ENCODE measurements at regions not wholly inside any gene's neighbourhood (a gene's known extent, or its start where the extent isn't known, plus 50 kb on each side); places are given as distances from the start of the nearest gene placed in this dataset.

DNA sequence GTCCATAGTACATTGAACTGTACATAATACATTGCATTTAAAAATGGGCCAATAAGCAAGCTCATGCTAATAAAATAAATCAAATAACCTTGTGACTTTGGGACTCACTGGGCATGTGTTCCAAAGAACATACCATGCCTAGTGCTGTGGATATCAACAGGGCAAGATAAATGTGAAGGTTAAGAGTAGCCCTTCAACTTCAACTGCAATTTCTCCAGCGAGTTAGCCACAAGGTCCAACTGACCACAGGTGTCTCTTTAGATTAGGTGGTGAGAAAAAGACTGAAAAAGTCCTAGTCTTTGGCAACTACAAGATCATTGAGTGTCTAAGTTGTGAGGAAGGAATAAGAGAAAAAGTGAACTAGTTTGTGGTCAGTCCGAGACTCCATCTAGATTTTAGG lies 78.3 kb upstream of the ATP11B start:
- TF ChIP-seq, protein P1, sequence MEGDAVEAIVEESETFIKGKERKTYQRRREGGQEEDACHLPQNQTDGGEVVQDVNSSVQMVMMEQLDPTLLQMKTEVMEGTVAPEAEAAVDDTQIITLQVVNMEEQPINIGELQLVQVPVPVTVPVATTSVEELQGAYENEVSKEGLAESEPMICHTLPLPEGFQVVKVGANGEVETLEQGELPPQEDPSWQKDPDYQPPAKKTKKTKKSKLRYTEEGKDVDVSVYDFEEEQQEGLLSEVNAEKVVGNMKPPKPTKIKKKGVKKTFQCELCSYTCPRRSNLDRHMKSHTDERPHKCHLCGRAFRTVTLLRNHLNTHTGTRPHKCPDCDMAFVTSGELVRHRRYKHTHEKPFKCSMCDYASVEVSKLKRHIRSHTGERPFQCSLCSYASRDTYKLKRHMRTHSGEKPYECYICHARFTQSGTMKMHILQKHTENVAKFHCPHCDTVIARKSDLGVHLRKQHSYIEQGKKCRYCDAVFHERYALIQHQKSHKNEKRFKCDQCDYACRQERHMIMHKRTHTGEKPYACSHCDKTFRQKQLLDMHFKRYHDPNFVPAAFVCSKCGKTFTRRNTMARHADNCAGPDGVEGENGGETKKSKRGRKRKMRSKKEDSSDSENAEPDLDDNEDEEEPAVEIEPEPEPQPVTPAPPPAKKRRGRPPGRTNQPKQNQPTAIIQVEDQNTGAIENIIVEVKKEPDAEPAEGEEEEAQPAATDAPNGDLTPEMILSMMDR (IDR thresholded peaks at IDR 0.05; ENCODE audit: insufficient read depth, low read length) = no peak
- TF ChIP-seq, protein P2, sequence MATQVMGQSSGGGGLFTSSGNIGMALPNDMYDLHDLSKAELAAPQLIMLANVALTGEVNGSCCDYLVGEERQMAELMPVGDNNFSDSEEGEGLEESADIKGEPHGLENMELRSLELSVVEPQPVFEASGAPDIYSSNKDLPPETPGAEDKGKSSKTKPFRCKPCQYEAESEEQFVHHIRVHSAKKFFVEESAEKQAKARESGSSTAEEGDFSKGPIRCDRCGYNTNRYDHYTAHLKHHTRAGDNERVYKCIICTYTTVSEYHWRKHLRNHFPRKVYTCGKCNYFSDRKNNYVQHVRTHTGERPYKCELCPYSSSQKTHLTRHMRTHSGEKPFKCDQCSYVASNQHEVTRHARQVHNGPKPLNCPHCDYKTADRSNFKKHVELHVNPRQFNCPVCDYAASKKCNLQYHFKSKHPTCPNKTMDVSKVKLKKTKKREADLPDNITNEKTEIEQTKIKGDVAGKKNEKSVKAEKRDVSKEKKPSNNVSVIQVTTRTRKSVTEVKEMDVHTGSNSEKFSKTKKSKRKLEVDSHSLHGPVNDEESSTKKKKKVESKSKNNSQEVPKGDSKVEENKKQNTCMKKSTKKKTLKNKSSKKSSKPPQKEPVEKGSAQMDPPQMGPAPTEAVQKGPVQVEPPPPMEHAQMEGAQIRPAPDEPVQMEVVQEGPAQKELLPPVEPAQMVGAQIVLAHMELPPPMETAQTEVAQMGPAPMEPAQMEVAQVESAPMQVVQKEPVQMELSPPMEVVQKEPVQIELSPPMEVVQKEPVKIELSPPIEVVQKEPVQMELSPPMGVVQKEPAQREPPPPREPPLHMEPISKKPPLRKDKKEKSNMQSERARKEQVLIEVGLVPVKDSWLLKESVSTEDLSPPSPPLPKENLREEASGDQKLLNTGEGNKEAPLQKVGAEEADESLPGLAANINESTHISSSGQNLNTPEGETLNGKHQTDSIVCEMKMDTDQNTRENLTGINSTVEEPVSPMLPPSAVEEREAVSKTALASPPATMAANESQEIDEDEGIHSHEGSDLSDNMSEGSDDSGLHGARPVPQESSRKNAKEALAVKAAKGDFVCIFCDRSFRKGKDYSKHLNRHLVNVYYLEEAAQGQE (IDR thresholded peaks at IDR 0.05; ENCODE audit: insufficient replicate concordance, low read depth) = no peak
- TF ChIP-seq POLR2AphosphoS5 (IDR thresholded peaks at IDR 0.05; ENCODE audit: low read depth) (no peak), SPI1 (IDR thresholded peaks at IDR 0.05; ENCODE audit: borderline replicate concordance, low read depth) (no peak)

All from HL-60 (cell line).